GM21423 (cell line): ENCODE measurements at regions not wholly inside any gene's neighbourhood (a gene's known extent, or its start where the extent isn't known, plus 50 kb on each side); places are given as distances from the start of the nearest gene placed in this dataset.
"Not testable (repeated sequence)": the region's sequence is repeated elsewhere in the genome, so short reads cannot be mapped to it uniquely, and the experiment has no call there.

ENCODE experiments used
- ATAC-seq: cut with Tn5 transposase; IDR thresholded peaks from one replicate; pipeline ENCODE4 v1.9.1; 2021; ENCODE audit warnings: mild to moderate bottlenecking, moderate library complexity; ENCODE audit not compliant: unreplicated experiment

DNA sequence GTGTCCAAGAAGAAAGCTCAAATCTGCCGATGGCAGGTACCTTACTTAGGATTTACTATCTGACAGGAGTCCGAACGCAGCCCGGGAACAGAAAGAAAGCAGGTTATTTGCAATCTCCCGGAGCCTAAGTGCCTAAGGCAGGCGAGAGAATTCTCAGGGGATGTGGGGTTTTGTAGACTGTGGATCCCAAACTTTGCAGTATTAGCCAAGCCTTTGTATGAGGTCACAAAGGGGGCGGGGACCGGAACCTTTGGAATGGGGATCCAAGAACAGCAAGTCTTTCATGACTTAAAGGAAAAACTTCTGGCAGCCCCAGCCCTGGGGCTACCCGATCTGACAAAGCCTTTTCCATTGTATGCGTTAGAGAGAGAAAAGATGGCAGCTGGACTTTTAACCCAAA, 80.6 kb upstream of the RUBCNL start:
- not testable (repeated sequence) for ATAC-seq

DNA sequence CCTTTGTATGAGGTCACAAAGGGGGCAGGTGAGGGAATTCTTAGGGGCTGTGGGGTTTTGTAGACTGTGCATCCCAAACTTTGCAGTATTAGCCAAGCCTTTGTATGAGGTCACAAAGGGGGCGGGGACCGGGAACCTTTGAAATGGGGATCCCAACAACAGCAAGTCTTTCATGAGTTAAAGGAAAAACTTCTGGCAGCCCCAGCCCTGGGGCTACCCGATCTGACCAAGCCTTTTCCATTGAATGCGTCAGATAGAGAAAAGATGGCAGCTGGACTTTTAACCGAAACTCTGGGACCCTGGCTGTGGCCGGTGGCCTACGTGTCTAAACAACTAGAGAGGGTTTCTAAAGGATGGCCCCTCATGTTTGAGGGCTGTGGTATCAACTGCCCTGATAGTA, 79.0 kb upstream of the RUBCNL start:
- ATAC-seq = not testable (repeated sequence)

DNA sequence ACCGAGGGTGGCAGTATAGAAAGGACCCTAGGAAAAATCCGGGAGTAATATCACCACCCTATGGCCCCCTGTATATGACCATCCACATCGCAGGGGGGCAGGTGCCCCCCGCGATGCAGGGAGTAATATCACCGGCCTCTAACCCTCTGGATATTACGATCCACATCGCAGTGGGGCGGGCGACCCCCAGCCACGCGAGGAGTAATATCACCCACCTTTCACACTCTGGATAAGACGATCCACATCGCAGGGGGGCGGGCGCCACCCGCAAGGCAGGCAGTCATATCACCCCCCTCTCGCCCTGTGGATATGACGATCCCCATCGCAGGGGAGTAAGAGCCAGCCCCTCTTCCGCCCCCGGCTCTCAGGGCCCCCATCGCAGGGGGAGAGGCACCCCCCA, 76.7 kb upstream of the RUBCNL start:
- ATAC-seq = no peak

DNA sequence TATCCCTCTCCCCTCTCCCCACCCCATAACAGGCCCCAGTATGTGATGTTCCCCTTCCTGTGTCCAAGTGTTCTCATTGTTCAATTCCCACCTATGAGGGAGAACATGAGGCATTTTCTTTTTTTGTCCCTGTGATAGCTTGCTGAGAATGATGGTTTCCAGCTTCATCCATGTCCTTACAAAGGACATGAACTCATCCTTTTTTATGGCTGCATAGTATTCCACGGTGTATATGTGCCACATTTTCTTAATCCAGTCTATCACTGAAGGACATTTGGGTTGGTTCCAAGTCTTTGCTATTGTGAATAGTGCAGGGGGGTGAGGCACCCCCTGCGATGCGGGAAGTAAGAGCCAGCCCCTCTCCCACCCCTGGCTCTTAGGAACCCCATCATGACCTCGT, 73.2 kb upstream of the RUBCNL start:
- not testable (repeated sequence) for ATAC-seq

DNA sequence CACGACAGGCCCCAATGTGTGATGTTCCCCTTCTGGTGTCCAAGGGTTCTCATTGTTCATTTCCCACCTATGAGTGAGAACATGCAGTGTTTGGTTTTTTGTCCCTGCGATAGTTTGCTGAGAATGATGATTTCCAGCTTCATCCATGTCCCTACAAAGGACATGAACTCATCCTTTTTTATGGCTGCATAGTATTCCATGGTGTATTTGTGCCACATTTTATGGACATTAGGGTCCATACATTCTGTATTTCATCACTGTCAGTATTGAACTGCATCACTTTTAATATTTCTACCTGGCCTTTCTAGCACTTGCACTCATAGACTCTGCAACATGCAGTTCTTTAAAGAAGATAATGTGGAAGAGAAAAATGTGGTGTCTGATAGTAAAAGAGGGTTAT, 70.2 kb upstream of the RUBCNL start:
- ATAC-seq = not testable (repeated sequence)

DNA sequence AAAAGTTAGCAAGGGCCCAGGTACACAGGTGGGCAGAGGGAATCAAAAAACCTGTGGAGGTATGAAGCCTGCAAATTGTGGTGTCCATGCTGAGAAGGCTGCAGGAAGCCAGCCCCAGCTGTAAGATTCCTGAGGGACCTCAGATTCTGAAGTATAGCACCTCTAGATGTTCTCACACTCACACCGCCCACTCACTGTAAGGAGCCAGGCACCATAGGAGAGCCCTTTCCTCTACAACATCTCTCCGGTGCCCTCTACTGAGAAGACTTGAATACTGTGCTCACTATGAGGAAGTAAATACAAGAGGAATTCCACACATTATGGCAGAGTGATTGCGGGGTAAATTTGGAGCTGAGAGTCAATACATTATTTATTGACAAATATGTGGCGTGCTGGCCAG, 68.9 kb upstream of the RUBCNL start:
- peak; percentile 80 for ATAC-seq

DNA sequence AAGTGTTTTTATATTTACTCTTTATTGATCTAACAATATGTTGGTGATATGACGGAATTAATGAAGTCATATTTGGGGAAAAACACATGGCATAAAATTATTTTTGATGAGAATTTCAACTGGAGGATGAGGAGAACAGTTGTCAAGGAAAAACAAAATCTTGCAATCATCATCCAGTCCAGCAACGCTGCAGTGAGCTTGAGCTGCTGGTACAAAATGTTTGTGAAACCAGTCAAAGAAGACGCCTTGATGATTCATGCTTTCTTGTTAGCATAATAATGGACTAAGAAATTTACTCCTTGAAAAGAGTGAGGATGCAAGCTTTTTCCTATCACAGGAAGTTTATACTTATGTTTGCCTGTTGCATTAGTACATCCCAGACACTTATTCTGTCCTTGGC, 64.1 kb upstream of the RUBCNL start:
- ATAC-seq = not testable (repeated sequence)

DNA sequence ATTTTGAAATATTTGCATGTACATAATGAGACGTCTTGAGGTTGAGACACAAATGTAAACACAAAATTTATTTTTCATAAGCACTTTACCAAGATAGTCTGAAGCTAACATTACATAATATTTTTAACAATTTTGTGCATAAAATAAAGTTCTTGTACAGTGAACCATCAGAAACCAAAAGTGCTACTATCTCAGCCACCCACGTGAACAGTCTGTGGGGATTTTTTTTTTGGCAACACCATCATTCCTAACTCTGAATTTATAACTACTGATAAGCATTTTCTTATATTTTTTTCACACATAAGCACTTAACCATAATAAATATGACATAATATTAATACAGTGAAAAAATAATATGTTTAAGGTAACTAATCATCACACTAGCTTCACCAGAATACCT, 62.9 kb upstream of the RUBCNL start:
- ATAC-seq = not testable (repeated sequence)

DNA sequence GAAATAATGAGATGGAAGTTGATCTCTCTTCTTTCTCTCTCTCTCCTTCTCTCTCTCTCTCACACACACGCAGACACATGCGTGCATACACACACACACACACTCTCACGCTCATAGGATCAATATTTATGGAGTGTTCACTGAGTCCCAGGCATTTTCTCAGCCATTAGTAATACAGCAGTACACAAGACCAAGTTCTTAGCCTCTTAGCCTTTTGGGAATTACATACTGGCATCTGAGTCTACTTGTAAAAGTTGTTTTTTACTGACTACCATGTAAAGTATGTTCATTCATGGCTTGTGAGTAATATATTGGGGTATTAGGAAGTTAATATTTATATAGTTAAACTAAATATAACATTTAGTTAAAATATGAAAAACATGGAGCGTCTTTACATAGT, 61.1 kb upstream of the RUBCNL start:
- ATAC-seq = not testable (repeated sequence)

DNA sequence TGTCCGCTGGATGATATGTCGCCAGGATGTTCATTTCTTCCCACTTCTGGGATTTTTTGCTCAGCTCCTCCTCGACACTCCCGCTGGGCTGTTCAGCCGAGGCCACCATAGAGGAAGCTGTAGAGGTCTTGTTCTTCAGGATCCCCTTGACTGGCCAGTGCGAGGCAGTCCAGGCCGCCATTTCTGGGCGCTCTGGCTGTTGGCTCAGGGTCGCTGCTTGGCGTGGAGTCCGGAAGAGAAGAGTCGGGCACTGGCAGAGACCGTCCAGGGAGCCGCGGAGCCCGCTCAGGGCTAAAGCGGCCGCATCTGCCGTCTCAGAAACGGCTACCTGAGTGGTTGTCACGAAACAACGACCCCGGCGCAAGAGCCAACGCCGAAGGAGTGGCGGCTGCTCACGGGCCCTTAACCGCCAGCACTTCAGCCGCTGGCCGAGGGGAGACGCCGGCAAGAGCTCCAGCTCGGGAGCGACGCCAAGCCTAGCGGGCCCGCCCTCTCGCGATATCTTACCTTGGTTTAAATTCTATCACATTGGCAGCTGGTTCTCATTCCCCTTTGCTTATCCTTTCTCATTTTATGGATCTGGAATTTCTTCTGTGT, 50.9 kb upstream of the RUBCNL start:
- ATAC-seq = not testable (repeated sequence)
